ENCODE measurements at regions not wholly inside any gene's neighbourhood (a gene's known extent, or its start where the extent isn't known, plus 50 kb on each side); places are given as distances from the start of the nearest gene placed in this dataset.

- no peak overlapping the region for H3K4me3 ChIP-seq
- no peaks in the 10 kb centered on the region for H3K36me3 ChIP-seq
- H3K9me3 ChIP-seq: no peaks in the 10 kb centered on the region
- WGBS, 5 donors: 59 to 79% (median 69%) methylated on average over 1 of the region's 1 CpG
- peaks cover 0 to 28% (median 9%) of the 10 kb centered on the region in 4 donors for H3K4me1 ChIP-seq
- intact Hi-C loops (cut with DNase I; ENCODE audit: low total_unique reads): no loop called here
- H3K27ac ChIP-seq: no peak overlapping the region
- H3K27me3 ChIP-seq: no peaks in the 10 kb centered on the region
- DNase-seq: peak in 1 of 2 donors; percentile 57
- TF ChIP-seq POLR2AphosphoS5 (IDR thresholded peaks at IDR 0.05) (no peak), CTCF (IDR thresholded peaks at IDR 0.05) (no peak), POLR2A (IDR thresholded peaks at IDR 0.05) (no peak), EP300 (IDR thresholded peaks at IDR 0.05) (no peak)
These were observed 186.8 kb downstream of the SNX18 start for GRCh38 chr5:54704333-54704732.

- peaks cover 0 to 28% (median 9%) of the 10 kb centered on the region in 4 donors for H3K4me1 ChIP-seq
- intact Hi-C loops (cut with DNase I; ENCODE audit: low total_unique reads): no loop called here
- WGBS, 5 donors: 76 to 85% (median 82%) methylated on average over 10 of the region's 10 CpGs
- H3K9me3 ChIP-seq: no peaks in the 10 kb centered on the region
- peak overlapping the region in 2 of 5 donors; percentile 5 to 40 for H3K27ac ChIP-seq
- TF ChIP-seq POLR2AphosphoS5 (IDR thresholded peaks at IDR 0.05): no peak
- TF ChIP-seq CTCF (IDR thresholded peaks at IDR 0.05): no peak
- TF ChIP-seq EP300 (IDR thresholded peaks at IDR 0.05): no peak
- TF ChIP-seq POLR2A (IDR thresholded peaks at IDR 0.05): no peak
- no peaks in the 10 kb centered on the region for H3K27me3 ChIP-seq
- no peaks in the 10 kb centered on the region for H3K36me3 ChIP-seq
- H3K4me3 ChIP-seq: no peak overlapping the region
- no peak for DNase-seq
These were observed 186.2 kb downstream of the SNX18 start for GRCh38 chr5:54703565-54704255.

DNA sequence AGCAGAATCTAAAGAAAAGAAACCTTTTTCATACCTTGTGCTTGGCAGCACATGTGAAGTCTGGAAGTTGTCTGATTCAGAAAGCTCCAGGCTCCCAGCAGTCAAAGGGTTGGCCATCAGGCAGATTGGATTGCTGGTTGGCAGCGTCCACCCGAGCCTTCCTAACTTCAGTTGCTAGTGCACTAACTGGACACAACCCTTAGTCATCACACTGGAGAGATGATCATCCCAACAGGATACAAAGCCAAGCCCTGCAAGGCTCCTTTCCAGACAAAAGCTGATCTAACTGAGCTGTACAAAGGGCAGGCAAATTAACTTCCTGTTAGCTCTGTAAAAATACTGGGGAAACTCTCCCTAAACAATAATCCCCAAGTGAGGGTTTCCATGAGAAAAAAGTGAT, 185.6 kb downstream of the SNX18 start:
- H3K4me1 ChIP-seq: peaks cover 0 to 28% (median 9%) of the 10 kb centered on the region in 4 donors
- no peaks in the 10 kb centered on the region for H3K27me3 ChIP-seq
- no peaks in the 10 kb centered on the region for H3K9me3 ChIP-seq
- no peaks in the 10 kb centered on the region for H3K36me3 ChIP-seq
- 13 to 37% (median 24%) methylated on average over 2 of the region's 2 CpGs for WGBS, 5 donors
- peak overlapping the region in 1 of 5 donors; percentile 40 for H3K27ac ChIP-seq
- TF ChIP-seq POLR2AphosphoS5 (IDR thresholded peaks at IDR 0.05) (peak in 1 of 3 donors; percentile 32), POLR2A (IDR thresholded peaks at IDR 0.05) (no peak), EP300 (IDR thresholded peaks at IDR 0.05) (no peak), CTCF (IDR thresholded peaks at IDR 0.05) (no peak)
- no peak overlapping the region for H3K4me3 ChIP-seq
- peak in 1 of 2 donors; percentile 79 for DNase-seq
- intact Hi-C loops (cut with DNase I; ENCODE audit: low total_unique reads): no loop called here

DNA sequence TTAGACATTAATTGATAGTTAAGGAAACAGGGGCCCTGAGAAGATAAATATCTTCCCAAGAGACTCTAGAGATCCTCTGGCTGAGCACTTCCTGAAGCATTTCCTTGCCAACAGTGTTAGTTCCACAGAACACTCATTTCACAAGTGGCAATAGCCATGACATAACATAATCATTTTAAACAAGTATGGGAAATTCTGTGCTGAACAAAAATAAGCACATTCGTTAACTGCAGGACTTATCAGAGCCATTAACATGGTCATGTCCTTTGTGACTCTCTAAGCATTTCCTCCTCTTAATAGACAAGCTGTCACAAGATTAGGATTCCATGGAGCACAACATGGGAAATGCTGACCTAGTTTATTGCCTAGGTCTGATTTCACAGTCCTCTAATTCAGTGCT, 184.9 kb downstream of the SNX18 start:
- intact Hi-C loops (cut with DNase I; ENCODE audit: low total_unique reads): no loop called here
- WGBS, 5 donors: 54 to 83% (median 73%) methylated on average over 1 of the region's 1 CpG
- no peak for TF ChIP-seq CTCF (IDR thresholded peaks at IDR 0.05)
- no peak for TF ChIP-seq POLR2AphosphoS5 (IDR thresholded peaks at IDR 0.05)
- TF ChIP-seq EP300 (IDR thresholded peaks at IDR 0.05): no peak
- no peak for TF ChIP-seq POLR2A (IDR thresholded peaks at IDR 0.05)
- Histone ChIP-seq H3K4me3 (no peak overlapping the region), H3K9me3 (no peaks in the 10 kb centered on the region), H3K36me3 (no peaks in the 10 kb centered on the region), H3K4me1 (peaks cover 0 to 28% (median 9%) of the 10 kb centered on the region in 4 donors), H3K27ac (peak overlapping the region in 1 of 5 donors; percentile 40), H3K27me3 (no peaks in the 10 kb centered on the region)
- no peak for DNase-seq

Data from stomach (tissue), 8 donors.